Glutamatergic neuron (in vitro differentiated cells): ENCODE measurements at regions not wholly inside any gene's neighbourhood (a gene's known extent, or its start where the extent isn't known, plus 50 kb on each side); places are given as distances from the start of the nearest gene placed in this dataset.
"Not testable (repeated sequence)": the region's sequence is repeated elsewhere in the genome, so short reads cannot be mapped to it uniquely, and the experiment has no call there.

Experiments used
- DNase-seq: peaks from one replicate; pipeline ENCODE4 v3.0.0; 2022
- H3K27ac Mint-ChIP-seq: one replicate; pipeline ENCODE4 v1.8.0; 2020; ENCODE audit warnings: mild to moderate bottlenecking, mixed read lengths, inconsistent platforms; ENCODE audit not compliant: unreplicated experiment
- H3K27me3 Mint-ChIP-seq: one replicate; pipeline ENCODE4 v1.8.0; 2020; ENCODE audit warnings: mild to moderate bottlenecking, moderate library complexity, mixed read lengths, inconsistent platforms; ENCODE audit not compliant: unreplicated experiment
- H3K36me3 Mint-ChIP-seq: one replicate; pipeline ENCODE4 v1.8.0; 2020; ENCODE audit warnings: mild to moderate bottlenecking, mixed read lengths, inconsistent platforms; ENCODE audit not compliant: unreplicated experiment
- H3K4me1 Mint-ChIP-seq: one replicate; pipeline ENCODE4 v1.8.0; 2020; ENCODE audit warnings: mild to moderate bottlenecking, low read depth, mixed read lengths, inconsistent platforms; ENCODE audit not compliant: unreplicated experiment
- H3K4me3 Mint-ChIP-seq: one replicate; pipeline ENCODE4 v1.8.0; 2020; ENCODE audit warnings: mild to moderate bottlenecking, mixed read lengths, inconsistent platforms; ENCODE audit not compliant: unreplicated experiment
- H3K9me3 Mint-ChIP-seq: one replicate; pipeline ENCODE4 v1.8.0; 2020; ENCODE audit warnings: mild to moderate bottlenecking, moderate library complexity, mixed read lengths, inconsistent platforms; ENCODE audit not compliant: unreplicated experiment
- CTCF ChIP-seq: fragments of 200-600 bp; sonication (generic); IDR thresholded peaks from one replicate; pipeline ENCODE4 v1.5.0; 2021; ENCODE audit not compliant: partially characterized antibody, unreplicated experiment

- peak overlapping the region; percentile 18 for H3K27ac Mint-ChIP-seq
- peaks cover 1% of the 10 kb centered on the region for H3K4me1 Mint-ChIP-seq
- H3K36me3 Mint-ChIP-seq: no peaks in the 10 kb centered on the region
- DNase-seq: no peak
- H3K27me3 Mint-ChIP-seq: no peaks in the 10 kb centered on the region
- no peak for TF ChIP-seq CTCF
- H3K9me3 Mint-ChIP-seq: no peaks in the 10 kb centered on the region
- H3K4me3 Mint-ChIP-seq: no peak overlapping the region
These were observed 275.3 kb upstream of the CADM2 start for GRCh38 chr3:84683493-84683892.

GRCh38 chr3:84685467-84685866, 273.3 kb upstream of the CADM2 start:
- TF ChIP-seq CTCF: no peak

GRCh38 chr3:84692261-84692660, 266.5 kb upstream of the CADM2 start:
- Mint-ChIP-seq H3K27ac (no peak overlapping the region), H3K27me3 (peaks cover 1% of the 10 kb centered on the region), H3K4me1 (no peaks in the 10 kb centered on the region), H3K4me3 (no peak overlapping the region), H3K9me3 (no peaks in the 10 kb centered on the region), H3K36me3 (no peaks in the 10 kb centered on the region)
- TF ChIP-seq CTCF: no peak
- DNase-seq: no peak

More at GRCh38 chr3:84685467-84685866, 273.3 kb upstream of the CADM2 start:
- no peaks in the 10 kb centered on the region for H3K27me3 Mint-ChIP-seq
- no peaks in the 10 kb centered on the region for H3K9me3 Mint-ChIP-seq
- no peak for DNase-seq
- H3K4me1 Mint-ChIP-seq: peaks cover 1% of the 10 kb centered on the region
- no peak overlapping the region for H3K27ac Mint-ChIP-seq
- no peak overlapping the region for H3K4me3 Mint-ChIP-seq
- H3K36me3 Mint-ChIP-seq: no peaks in the 10 kb centered on the region

GRCh38 chr3:84710288-84710687, 248.5 kb upstream of the CADM2 start:
- H3K9me3 Mint-ChIP-seq, H3K27me3 Mint-ChIP-seq, DNase-seq, H3K4me1 Mint-ChIP-seq, H3K4me3 Mint-ChIP-seq, H3K27ac Mint-ChIP-seq: not testable (repeated sequence)
- peaks cover 10% of the 10 kb centered on the region for H3K36me3 Mint-ChIP-seq

GRCh38 chr3:84717894-84718293, 240.9 kb upstream of the CADM2 start:
- peak overlapping the region; percentile 84 for H3K27ac Mint-ChIP-seq
- DNase-seq: peak; percentile 27
- TF ChIP-seq CTCF: no peak
- H3K9me3 Mint-ChIP-seq: peaks cover 3% of the 10 kb centered on the region
- H3K4me1 Mint-ChIP-seq: peaks cover 11% of the 10 kb centered on the region
- peak overlapping the region; percentile 11 for H3K4me3 Mint-ChIP-seq
- H3K27me3 Mint-ChIP-seq: no peaks in the 10 kb centered on the region
- H3K36me3 Mint-ChIP-seq: peaks cover under 1% of the 10 kb centered on the region

- H3K27ac Mint-ChIP-seq: peak overlapping the region; percentile 57
- TF ChIP-seq CTCF: no peak
- H3K36me3 Mint-ChIP-seq: no peaks in the 10 kb centered on the region
- DNase-seq: peak; percentile 33
- H3K27me3 Mint-ChIP-seq: no peaks in the 10 kb centered on the region
- H3K4me1 Mint-ChIP-seq: peaks cover 15% of the 10 kb centered on the region
- H3K4me3 Mint-ChIP-seq: no peak overlapping the region
- H3K9me3 Mint-ChIP-seq: peaks cover 3% of the 10 kb centered on the region
These were observed 233.9 kb upstream of the CADM2 start for GRCh38 chr3:84724877-84725276.
